ENCODE measurements at regions not wholly inside any gene's neighbourhood (a gene's known extent, or its start where the extent isn't known, plus 50 kb on each side); places are given as distances from the start of the nearest gene placed in this dataset.

GRCh38 chr10:55146032-55146431 is 345.0 kb upstream of the PCDH15 start:
- CTCF ChIA-PET, result no interaction called here
- H3K27ac Mint-ChIP-seq, result no peak overlapping the region

GRCh38 chr10:55144001-55144400 is 343.0 kb upstream of the PCDH15 start:
- Mint-ChIP-seq H3K4me1 (peaks cover 10% of the 10 kb centered on the region), H3K9me3 (peaks cover 5% of the 10 kb centered on the region; the same call in 1 of the 2 replicates), H3K36me3 (no peaks in the 10 kb centered on the region), H3K27ac (no peak overlapping the region), H3K27me3 (ENCODE audit: low read depth) (no peaks in the 10 kb centered on the region), H3K4me3 (no peak overlapping the region)
- DNase-seq (ENCODE audit: low spot score) (no peak), ATAC-seq (no peak)
- no peak for TF ChIP-seq ESRRA (CRISPR knock-in tag; IDR thresholded peaks at IDR 0.05; ENCODE audit: borderline replicate concordance)
- no peak for TF ChIP-seq ZSCAN18 (CRISPR knock-in tag; IDR thresholded peaks at IDR 0.05)
- no peak for TF ChIP-seq CREB1 (CRISPR knock-in tag; IDR thresholded peaks at IDR 0.05)
- TF ChIP-seq E2F5 (CRISPR knock-in tag; IDR thresholded peaks at IDR 0.05), result no peak
- no peak for TF ChIP-seq MLX (CRISPR knock-in tag; IDR thresholded peaks at IDR 0.05)
- no peak for TF ChIP-seq PREB (CRISPR knock-in tag; IDR thresholded peaks at IDR 0.05; ENCODE audit: borderline replicate concordance)
- no peak for TF ChIP-seq FOXJ3 (CRISPR knock-in tag; IDR thresholded peaks at IDR 0.05; ENCODE audit: borderline replicate concordance)
- TF ChIP-seq GTF2I (CRISPR knock-in tag; conservative IDR thresholded peaks at IDR 0.05), result no peak
- TF ChIP-seq NR3C1 (CRISPR knock-in tag; conservative IDR thresholded peaks at IDR 0.05; ENCODE audit: low read depth), result no peak
- TF ChIP-seq ZNF317 (CRISPR knock-in tag; IDR thresholded peaks at IDR 0.05; ENCODE audit: borderline replicate concordance, low read depth), result no peak
- TF ChIP-seq ATF3 (CRISPR knock-in tag; conservative IDR thresholded peaks at IDR 0.05), result no peak
- TF ChIP-seq HMGXB4 (CRISPR knock-in tag; IDR thresholded peaks at IDR 0.05), result no peak
- no peak for TF ChIP-seq HMGA2 (CRISPR knock-in tag; IDR thresholded peaks at IDR 0.05)
- CTCF ChIA-PET, result no interaction called here
- POLR2A ChIA-PET, result no interaction called here

More at GRCh38 chr10:55146032-55146431, 345.0 kb upstream of the PCDH15 start:
- peaks cover 5% of the 10 kb centered on the region; the same call in 1 of the 2 replicates for H3K9me3 Mint-ChIP-seq
- ATAC-seq (no peak), DNase-seq (ENCODE audit: low spot score) (no peak)
- POLR2A ChIA-PET, result no interaction called here
- H3K4me3 Mint-ChIP-seq, result no peak overlapping the region
- H3K36me3 Mint-ChIP-seq, result no peaks in the 10 kb centered on the region
- TF ChIP-seq GTF2I (CRISPR knock-in tag; conservative IDR thresholded peaks at IDR 0.05) (no peak), ZNF423 (CRISPR knock-in tag; IDR thresholded peaks at IDR 0.05) (no peak), FOXP1 (CRISPR knock-in tag; IDR thresholded peaks at IDR 0.05; ENCODE audit: borderline replicate concordance) (no peak), STAT6 (CRISPR knock-in tag; conservative IDR thresholded peaks at IDR 0.05; ENCODE audit: low read depth) (no peak), ZNF121 (CRISPR knock-in tag; IDR thresholded peaks at IDR 0.05) (no peak), ZNF219 (CRISPR knock-in tag; IDR thresholded peaks at IDR 0.05; ENCODE audit: borderline replicate concordance) (no peak)
- H3K4me1 Mint-ChIP-seq, result peaks cover 14% of the 10 kb centered on the region
- no peaks in the 10 kb centered on the region for H3K27me3 Mint-ChIP-seq (ENCODE audit: low read depth)

All from WTC11 (cell line).